Breast epithelium (tissue), 4 donors: ENCODE measurements at regions not wholly inside any gene's neighbourhood (a gene's known extent, or its start where the extent isn't known, plus 50 kb on each side); places are given as distances from the start of the nearest gene placed in this dataset.

Experiments
- DNase-seq, 2 donors: peaks; one replicate each; pipeline ENCODE4 v3.0.0-alpha.2; 2019; ENCODE audit warnings: low spot score in 2 of 2
- H3K27ac ChIP-seq, 2 donors: fragments of 200-600 bp; sonication (generic) in 1 of 2; one replicate each; pipeline ENCODE4 v1.5.1; 2016 to 2019; ENCODE audit warnings: mild to moderate bottlenecking in 1 of 2
- H3K27me3 ChIP-seq, 2 donors: fragments of 200-600 bp; sonication (generic) in 1 of 2; one replicate each; pipeline versions ENCODE4 v1.5.1 to v1.6.0; 2017 to 2019; ENCODE audit warnings: control low read depth in 1 of 2, mild to moderate bottlenecking in 1 of 2
- H3K36me3 ChIP-seq: fragments of 200-600 bp; one replicate; pipeline ENCODE4 v1.5.1; 2019
- H3K4me1 ChIP-seq, 2 donors: fragments of 200-600 bp; sonication (generic); one replicate each; pipeline ENCODE4 v1.5.1; 2016 to 2019; ENCODE audit warnings: control low read depth in 1 of 2
- H3K4me3 ChIP-seq, 3 donors: fragments of 200-600 bp; sonication (generic); 1 replicate in 2 of 3; 2 replicates in 1 of 3; pipeline ENCODE4 v1.5.1; 2016 to 2019; ENCODE audit warnings: mild to moderate bottlenecking in 3 of 3, moderate library complexity in 2 of 3
- H3K9me3 ChIP-seq, 2 donors: fragments of 200-600 bp; sonication (generic) in 1 of 2; one replicate each; pipeline ENCODE4 v1.5.1; 2016 to 2019; ENCODE audit warnings: control low read depth in 1 of 2
- CTCF ChIP-seq, 3 donors: fragments of 450-650 bp; IDR thresholded peaks; one replicate each; pipeline ENCODE4 v1.5.1; 2016 to 2017; ENCODE audit warnings: antibody characterized with exemption in 3 of 3, mild to moderate bottlenecking in 3 of 3, moderate library complexity in 3 of 3
- POLR2A ChIP-seq: fragments of 450-650 bp; IDR thresholded peaks from one replicate; pipeline ENCODE4 v1.6.1; 2016; ENCODE audit warnings: antibody characterized with exemption, mild to moderate bottlenecking, moderate library complexity
- POLR2AphosphoS5 ChIP-seq, 3 donors: sonication (generic); formaldehyde crosslinking; IDR thresholded peaks; one replicate each; pipeline ENCODE4 v1.6.1; 2017; ENCODE audit warnings: antibody characterized with exemption in 3 of 3
- intact Hi-C: fragments of 100-400 bp; cut with DNase I; formaldehyde crosslinking; loops from one replicate; pipeline ENCODE4 v1.15.1; 2023; ENCODE audit warnings: low total_unique reads

- H3K27ac ChIP-seq = no peak overlapping the region
- intact Hi-C loops = no loop called here
These were observed 58.2 kb downstream of the ESM1 start for GRCh38 chr5:54927097-54927746.

GRCh38 chr5:54924487-54924886, 60.9 kb downstream of the ESM1 start:
- Histone ChIP-seq H3K27ac (no peak overlapping the region), H3K36me3 (no peaks in the 10 kb centered on the region), H3K4me1 (no peaks in the 10 kb centered on the region), H3K27me3 (no peaks in the 10 kb centered on the region), H3K4me3 (no peak overlapping the region), H3K9me3 (peaks cover 3 to 21% of the 10 kb centered on the region in 2 donors)
- intact Hi-C loops = no loop called here
- TF ChIP-seq POLR2A (no peak), CTCF (IDR thresholded peaks at IDR 0.05) (no peak), POLR2AphosphoS5 (IDR thresholded peaks at IDR 0.05) (no peak)
- DNase-seq = no peak

More at GRCh38 chr5:54927097-54927746, 58.2 kb downstream of the ESM1 start:
- Histone ChIP-seq H3K27me3 (no peaks in the 10 kb centered on the region), H3K9me3 (peaks cover 3 to 21% of the 10 kb centered on the region in 2 donors), H3K4me1 (no peaks in the 10 kb centered on the region), H3K4me3 (no peak overlapping the region), H3K36me3 (no peaks in the 10 kb centered on the region)
- no peak for DNase-seq
- TF ChIP-seq POLR2A (no peak), CTCF (IDR thresholded peaks at IDR 0.05) (no peak), POLR2AphosphoS5 (IDR thresholded peaks at IDR 0.05) (no peak)

GRCh38 chr5:54917323-54917722, 68.1 kb downstream of the ESM1 start:
- Histone ChIP-seq H3K27ac (no peak overlapping the region), H3K4me3 (no peak overlapping the region), H3K4me1 (no peaks in the 10 kb centered on the region), H3K9me3 (no peaks in the 10 kb centered on the region), H3K36me3 (no peaks in the 10 kb centered on the region), H3K27me3 (no peaks in the 10 kb centered on the region)
- intact Hi-C loops = no loop called here
- TF ChIP-seq CTCF (IDR thresholded peaks at IDR 0.05) (no peak), POLR2AphosphoS5 (IDR thresholded peaks at IDR 0.05) (no peak), POLR2A (no peak)
- no peak for DNase-seq

- Histone ChIP-seq H3K36me3 (no peaks in the 10 kb centered on the region), H3K4me1 (no peaks in the 10 kb centered on the region), H3K9me3 (no peaks in the 10 kb centered on the region), H3K27ac (no peak overlapping the region), H3K4me3 (no peak overlapping the region), H3K27me3 (no peaks in the 10 kb centered on the region)
- intact Hi-C loops = no loop called here
- no peak for DNase-seq
- TF ChIP-seq CTCF (IDR thresholded peaks at IDR 0.05) (no peak), POLR2AphosphoS5 (IDR thresholded peaks at IDR 0.05) (no peak), POLR2A (no peak)
These were observed 69.8 kb downstream of the ESM1 start for GRCh38 chr5:54915466-54916027.

- H3K27ac ChIP-seq = no peak overlapping the region
- DNase-seq = no peak
- intact Hi-C loops = loop anchor here (5.0 kb wide), 1 partner anchor 95 kb away; no protein-coding TSS in a partner anchor
- no peak overlapping the region for H3K4me3 ChIP-seq
- no peaks in the 10 kb centered on the region for H3K36me3 ChIP-seq
- H3K4me1 ChIP-seq = no peaks in the 10 kb centered on the region
- TF ChIP-seq POLR2A (no peak), CTCF (IDR thresholded peaks at IDR 0.05) (no peak), POLR2AphosphoS5 (IDR thresholded peaks at IDR 0.05) (no peak)
- peaks cover 0 to 5% of the 10 kb centered on the region in 2 donors for H3K27me3 ChIP-seq
- no peaks in the 10 kb centered on the region for H3K9me3 ChIP-seq
These were observed 73.4 kb downstream of the ESM1 start for GRCh38 chr5:54912021-54912420.
